DND-41 (cell line): ENCODE measurements at regions not wholly inside any gene's neighbourhood (a gene's known extent, or its start where the extent isn't known, plus 50 kb on each side); places are given as distances from the start of the nearest gene placed in this dataset.

Source experiments
- CTCF ChIP-seq: IDR thresholded peaks from 2 replicates; pipeline ENCODE4 v1.5.1; 2012; ENCODE audit warnings: borderline replicate concordance, low read length, moderate library complexity, mild to moderate bottlenecking; ENCODE audit not compliant: poor library complexity, severe bottlenecking; ENCODE audit errors: extremely low read depth
- EZH2 ChIP-seq: IDR thresholded peaks from 3 replicates; pipeline ENCODE4 v1.6.1; 2012; ENCODE audit warnings: borderline replicate concordance, low read depth, mild to moderate bottlenecking, moderate library complexity, low read length, inconsistent platforms; ENCODE audit not compliant: severe bottlenecking

- TF ChIP-seq CTCF, result no peak
- TF ChIP-seq EZH2, result no peak
Measured at GRCh38 chr15:47500842-47501241, 216.5 kb upstream of the SEMA6D start.
